Esophagus muscularis mucosa (tissue), 4 donors: ENCODE measurements at regions not wholly inside any gene's neighbourhood (a gene's known extent, or its start where the extent isn't known, plus 50 kb on each side); places are given as distances from the start of the nearest gene placed in this dataset.
"Not testable (repeated sequence)": the region's sequence is repeated elsewhere in the genome, so short reads cannot be mapped to it uniquely, and the experiment has no call there.

ENCODE experiments used
- DNase-seq: peaks from one replicate; pipeline ENCODE4 v3.0.0-alpha.2; 2017; ENCODE audit errors: extremely low spot score
- H3K27ac ChIP-seq, 4 donors: fragments of 200-600 bp; sonication (generic); replicated peaks in 1 of 4; 1 replicate in 3 of 4; 2 replicates in 1 of 4; pipeline ENCODE4 v1.5.1; 2016 to 2019; ENCODE audit warnings: mild to moderate bottlenecking in 1 of 4
- H3K27me3 ChIP-seq, 4 donors: fragments of 200-600 bp; sonication (generic); one replicate each; pipeline versions ENCODE4 v1.5.1 to v1.6.0; 2016 to 2019
- H3K36me3 ChIP-seq, 4 donors: fragments of 200-600 bp; sonication (generic); one replicate each; pipeline ENCODE4 v1.5.1; 2016 to 2019
- H3K4me1 ChIP-seq, 4 donors: fragments of 200-600 bp; sonication (generic); one replicate each; pipeline ENCODE4 v1.5.1; 2016 to 2019
- H3K4me3 ChIP-seq, 4 donors: fragments of 200-600 bp; sonication (generic); 1 replicate in 2 of 4; 2 replicates in 2 of 4; pipeline ENCODE4 v1.5.1; 2016 to 2019; ENCODE audit warnings: mild to moderate bottlenecking in 4 of 4, moderate library complexity in 1 of 4
- H3K9me3 ChIP-seq, 4 donors: fragments of 200-600 bp; sonication (generic); 1 replicate in 3 of 4; 2 replicates in 1 of 4; pipeline ENCODE4 v1.5.1; 2016 to 2019
- EP300 ChIP-seq: sonication (generic); formaldehyde crosslinking; IDR thresholded peaks from one replicate; pipeline ENCODE4 v1.6.1; 2017; ENCODE audit warnings: antibody characterized with exemption
- POLR2A ChIP-seq: fragments of 450-650 bp; IDR thresholded peaks from one replicate; pipeline ENCODE4 v1.6.1; 2017; ENCODE audit warnings: antibody characterized with exemption, moderate library complexity, mild to moderate bottlenecking, low read depth
- POLR2AphosphoS5 ChIP-seq, 2 donors: sonication (generic); formaldehyde crosslinking; IDR thresholded peaks; one replicate each; pipeline ENCODE4 v1.6.1; 2017; ENCODE audit warnings: antibody characterized with exemption in 2 of 2
- WGBS: methylation state at CpG from one replicate; pipeline ENCODE4 v1.1.5; 2018; 5-methylcytosine and 5-hydroxymethylcytosine counted together
- intact Hi-C: fragments of 100-400 bp; cut with DNase I; formaldehyde crosslinking; loops from one replicate; pipeline ENCODE4 v1.15.1; 2023
- TF ChIP-seq, protein P1 (sequence below), 3 experiments: fragments of 200-600 bp in 2 of 3; fragments of 450-650 bp in 1 of 3; sonication (generic) in 2 of 3; IDR thresholded peaks; one replicate each; pipeline ENCODE4 v1.5.1; 2017 to 2019; ENCODE audit warnings: antibody characterized with exemption in 3 of 3, mild to moderate bottlenecking in 2 of 3, moderate library complexity in 1 of 3

DNA sequence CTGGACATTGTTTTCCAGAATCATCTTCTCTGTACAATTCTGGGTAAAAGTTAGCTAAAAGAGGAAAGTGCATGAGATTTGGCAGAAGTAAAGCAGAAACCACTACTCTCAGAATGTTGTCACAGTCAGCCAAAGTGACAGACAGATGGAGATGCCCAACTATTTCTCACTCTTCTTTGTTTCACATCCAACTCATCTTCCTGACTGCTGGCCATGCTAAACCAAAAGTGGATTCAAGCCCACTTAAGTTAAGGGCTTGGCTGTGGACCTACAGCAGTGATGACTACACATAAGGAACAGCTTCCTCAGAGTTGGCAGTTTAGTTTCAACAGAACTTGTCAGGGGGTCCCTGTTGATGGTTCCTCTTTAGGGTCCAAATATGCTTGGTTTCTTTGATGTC lies 730.2 kb downstream of the LRRIQ3 start:
- no peaks in the 10 kb centered on the region for H3K9me3 ChIP-seq
- no peaks in the 10 kb centered on the region for H3K36me3 ChIP-seq
- no peaks in the 10 kb centered on the region for H3K4me1 ChIP-seq
- no peak overlapping the region for H3K27ac ChIP-seq
- no peaks in the 10 kb centered on the region for H3K27me3 ChIP-seq
- DNase-seq: no peak
- intact Hi-C loops: no loop called here
- TF ChIP-seq POLR2AphosphoS5 (IDR thresholded peaks at IDR 0.05) (no peak), POLR2A (no peak), EP300 (no peak)
- TF ChIP-seq, protein P1, sequence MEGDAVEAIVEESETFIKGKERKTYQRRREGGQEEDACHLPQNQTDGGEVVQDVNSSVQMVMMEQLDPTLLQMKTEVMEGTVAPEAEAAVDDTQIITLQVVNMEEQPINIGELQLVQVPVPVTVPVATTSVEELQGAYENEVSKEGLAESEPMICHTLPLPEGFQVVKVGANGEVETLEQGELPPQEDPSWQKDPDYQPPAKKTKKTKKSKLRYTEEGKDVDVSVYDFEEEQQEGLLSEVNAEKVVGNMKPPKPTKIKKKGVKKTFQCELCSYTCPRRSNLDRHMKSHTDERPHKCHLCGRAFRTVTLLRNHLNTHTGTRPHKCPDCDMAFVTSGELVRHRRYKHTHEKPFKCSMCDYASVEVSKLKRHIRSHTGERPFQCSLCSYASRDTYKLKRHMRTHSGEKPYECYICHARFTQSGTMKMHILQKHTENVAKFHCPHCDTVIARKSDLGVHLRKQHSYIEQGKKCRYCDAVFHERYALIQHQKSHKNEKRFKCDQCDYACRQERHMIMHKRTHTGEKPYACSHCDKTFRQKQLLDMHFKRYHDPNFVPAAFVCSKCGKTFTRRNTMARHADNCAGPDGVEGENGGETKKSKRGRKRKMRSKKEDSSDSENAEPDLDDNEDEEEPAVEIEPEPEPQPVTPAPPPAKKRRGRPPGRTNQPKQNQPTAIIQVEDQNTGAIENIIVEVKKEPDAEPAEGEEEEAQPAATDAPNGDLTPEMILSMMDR (IDR thresholded peaks at IDR 0.05): no peak
- H3K4me3 ChIP-seq: no peak overlapping the region

DNA sequence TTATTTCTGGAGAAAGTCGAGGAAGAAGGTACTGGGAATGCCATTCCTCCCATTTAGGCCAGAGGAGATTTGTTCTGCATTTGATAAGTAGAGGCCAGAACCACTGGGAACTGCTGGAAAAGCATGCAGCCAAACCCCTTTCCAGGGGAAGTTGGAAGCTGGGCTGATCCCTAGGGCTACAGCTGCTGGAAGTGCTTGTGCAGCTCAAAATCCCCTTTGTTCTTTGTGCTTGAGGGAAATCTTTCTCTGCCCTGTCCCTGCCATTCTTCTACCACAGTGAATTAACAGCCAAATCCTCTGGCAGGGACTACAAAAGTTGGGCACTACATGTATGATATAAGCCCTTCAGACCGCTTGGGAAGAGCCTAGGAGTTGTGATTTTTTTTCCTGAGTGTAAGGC lies 734.1 kb downstream of the LRRIQ3 start:
- WGBS: 67% methylated on average over 2 of the region's 2 CpGs
- Histone ChIP-seq H3K4me1 (no peaks in the 10 kb centered on the region), H3K9me3 (no peaks in the 10 kb centered on the region), H3K27ac (no peak overlapping the region), H3K36me3 (no peaks in the 10 kb centered on the region), H3K27me3 (no peaks in the 10 kb centered on the region), H3K4me3 (no peak overlapping the region)
- DNase-seq: no peak
- intact Hi-C loops: no loop called here
- TF ChIP-seq POLR2AphosphoS5 (IDR thresholded peaks at IDR 0.05) (no peak), EP300 (no peak), POLR2A (no peak)
- TF ChIP-seq, protein P1 (IDR thresholded peaks at IDR 0.05): no peak

DNA sequence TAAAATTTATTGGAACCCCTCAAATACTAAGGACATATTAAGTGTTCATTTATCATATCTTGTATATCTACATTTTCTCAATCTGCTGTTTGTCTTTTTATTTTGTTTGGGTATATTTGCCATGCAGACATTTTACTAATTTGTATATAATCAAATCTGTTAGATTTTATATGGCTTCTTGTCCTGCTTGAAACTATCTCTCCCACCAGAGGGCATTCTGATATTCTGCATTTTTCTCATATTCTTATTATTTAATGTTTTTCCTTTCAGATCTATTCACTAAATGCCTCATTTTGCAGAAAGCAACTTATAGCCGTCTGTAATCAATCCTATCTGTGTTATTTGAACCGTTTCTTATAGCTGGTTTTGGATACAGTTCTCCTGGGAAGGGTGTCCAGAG lies 745.5 kb downstream of the LRRIQ3 start:
- intact Hi-C loops: no loop called here
- H3K27me3 ChIP-seq: no peaks in the 10 kb centered on the region
- TF ChIP-seq, protein P1 (IDR thresholded peaks at IDR 0.05): no peak
- TF ChIP-seq POLR2AphosphoS5 (IDR thresholded peaks at IDR 0.05) (no peak), EP300 (no peak), POLR2A (no peak)
- DNase-seq: no peak
- peaks cover 0 to 3% (median 0%) of the 10 kb centered on the region in 4 donors for H3K9me3 ChIP-seq
- 31% methylated on average over 2 of the region's 2 CpGs for WGBS
- H3K4me1 ChIP-seq: no peaks in the 10 kb centered on the region
- no peaks in the 10 kb centered on the region for H3K36me3 ChIP-seq
- H3K27ac ChIP-seq: no peak overlapping the region
- H3K4me3 ChIP-seq: no peak overlapping the region

DNA sequence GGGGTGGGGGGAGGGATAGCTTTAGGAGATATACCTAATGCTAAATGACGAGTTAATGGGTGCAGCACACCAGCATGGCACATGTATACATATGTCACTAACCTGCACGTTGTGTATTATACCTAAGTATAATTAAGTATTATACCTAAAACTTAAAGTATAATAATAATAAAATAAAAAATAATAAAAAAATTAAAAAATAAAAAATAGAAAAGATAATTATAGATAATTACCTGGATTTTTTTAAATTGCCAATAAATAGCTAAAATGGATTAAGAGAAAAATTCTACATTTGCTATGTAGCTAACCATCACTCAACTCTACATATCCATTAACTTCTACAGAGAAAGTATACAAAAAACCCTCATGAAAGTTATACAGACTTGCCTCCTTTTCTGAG lies 747.3 kb downstream of the LRRIQ3 start:
- H3K36me3 ChIP-seq, DNase-seq, H3K27me3 ChIP-seq, intact Hi-C loops, H3K9me3 ChIP-seq, H3K4me3 ChIP-seq, H3K27ac ChIP-seq, H3K4me1 ChIP-seq: not testable (repeated sequence)
- WGBS: 94% methylated on average over 2 of the region's 2 CpGs

DNA sequence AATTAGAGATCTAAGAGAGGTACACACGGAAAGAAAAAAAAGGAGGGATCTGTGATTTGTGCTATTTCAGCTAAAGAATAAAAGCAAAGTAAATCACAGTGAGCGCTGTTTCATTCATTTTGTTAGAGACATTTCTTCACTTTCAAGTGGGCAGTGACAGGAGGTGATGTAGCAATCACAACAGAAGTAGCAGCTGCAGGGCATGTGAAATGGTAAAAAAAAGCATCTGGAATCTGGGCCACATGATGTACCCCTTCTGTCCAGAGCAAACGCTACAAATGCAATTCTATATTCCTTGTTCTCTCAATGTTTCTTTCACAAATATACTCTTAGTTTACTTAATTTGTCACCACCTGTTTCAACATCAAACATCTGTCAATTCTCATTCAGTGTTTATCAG lies 786.5 kb downstream of the LRRIQ3 start:
- intact Hi-C loops: no loop called here
- 61% methylated on average over 3 of the region's 3 CpGs for WGBS
- no peak overlapping the region for H3K4me3 ChIP-seq
- H3K9me3 ChIP-seq: no peaks in the 10 kb centered on the region
- no peak for DNase-seq
- no peaks in the 10 kb centered on the region for H3K4me1 ChIP-seq
- no peak overlapping the region for H3K27ac ChIP-seq
- H3K36me3 ChIP-seq: no peaks in the 10 kb centered on the region
- no peaks in the 10 kb centered on the region for H3K27me3 ChIP-seq
- TF ChIP-seq POLR2AphosphoS5 (IDR thresholded peaks at IDR 0.05): no peak
- TF ChIP-seq POLR2A: no peak
- TF ChIP-seq, protein P1 (IDR thresholded peaks at IDR 0.05): no peak
- no peak for TF ChIP-seq EP300
